ENCODE measurements at regions not wholly inside any gene's neighbourhood (a gene's known extent, or its start where the extent isn't known, plus 50 kb on each side); places are given as distances from the start of the nearest gene placed in this dataset.

- no peak for DNase-seq (ENCODE audit: low read depth in 3 of 3)
Observed at GRCh38 chr10:47077941-47078340, 166.7 kb downstream of the PTPN20 start.

- DNase-seq (ENCODE audit: low read depth in 3 of 3) = no peak
Observed at GRCh38 chr10:47078393-47079203, 167.4 kb downstream of the PTPN20 start.

GRCh38 chr10:47079204-47079580, 168.0 kb downstream of the PTPN20 start:
- no peak for DNase-seq (ENCODE audit: low read depth in 3 of 3)

GRCh38 chr10:47081264-47081663, 170.0 kb downstream of the PTPN20 start:
- no peak for DNase-seq (ENCODE audit: low read depth in 3 of 3)

- DNase-seq (ENCODE audit: low read depth in 3 of 3) = no peak
Observed at GRCh38 chr10:47082055-47082784, 171.0 kb downstream of the PTPN20 start.

GRCh38 chr10:47087667-47088066, 176.4 kb downstream of the PTPN20 start:
- no peak for DNase-seq (ENCODE audit: low read depth in 3 of 3)

GRCh38 chr10:47088656-47089354, 177.6 kb downstream of the PTPN20 start:
- DNase-seq (ENCODE audit: low read depth in 3 of 3) = no peak

GRCh38 chr10:47090042-47090441, 178.8 kb downstream of the PTPN20 start:
- no peak for DNase-seq (ENCODE audit: low read depth in 3 of 3)

GRCh38 chr10:47090903-47091302, 179.7 kb downstream of the PTPN20 start:
- DNase-seq (ENCODE audit: low read depth in 3 of 3) = no peak

GRCh38 chr10:47091421-47091820, 180.2 kb downstream of the PTPN20 start:
- DNase-seq (ENCODE audit: low read depth in 3 of 3) = no peak

GRCh38 chr10:47092376-47092775, 181.1 kb downstream of the PTPN20 start:
- no peak for DNase-seq (ENCODE audit: low read depth in 3 of 3)

- no peak for DNase-seq (ENCODE audit: low read depth in 3 of 3)
Observed at GRCh38 chr10:47092831-47093230, 181.6 kb downstream of the PTPN20 start.

GRCh38 chr10:47094126-47094525, 182.9 kb downstream of the PTPN20 start:
- DNase-seq (ENCODE audit: low read depth in 3 of 3) = no peak

- DNase-seq (ENCODE audit: low read depth in 3 of 3) = no peak
Observed at GRCh38 chr10:47094636-47095035, 183.4 kb downstream of the PTPN20 start.

- DNase-seq (ENCODE audit: low read depth in 3 of 3) = no peak
Observed at GRCh38 chr10:47095211-47095610, 184.0 kb downstream of the PTPN20 start.

- no peak for DNase-seq (ENCODE audit: low read depth in 3 of 3)
Observed at GRCh38 chr10:47095848-47096612, 184.8 kb downstream of the PTPN20 start.

GRCh38 chr10:47098238-47098637, 187.0 kb downstream of the PTPN20 start:
- DNase-seq (ENCODE audit: low read depth in 3 of 3) = no peak

GRCh38 chr10:47098964-47099363, 187.7 kb downstream of the PTPN20 start:
- no peak for DNase-seq (ENCODE audit: low read depth in 3 of 3)

- no peak for DNase-seq (ENCODE audit: low read depth in 3 of 3)
Observed at GRCh38 chr10:47099474-47099873, 188.2 kb downstream of the PTPN20 start.

GRCh38 chr10:47101196-47101595, 190.0 kb downstream of the PTPN20 start:
- no peak for DNase-seq (ENCODE audit: low read depth in 3 of 3)

GRCh38 chr10:47101807-47102206, 190.6 kb downstream of the PTPN20 start:
- no peak for DNase-seq (ENCODE audit: low read depth in 3 of 3)

GRCh38 chr10:47104151-47104605, 192.9 kb downstream of the PTPN20 start:
- no peak for DNase-seq (ENCODE audit: low read depth in 3 of 3)

All from stimulated activated CD4-positive, alpha-beta T cell treated with anti-CD3 and anti-CD28 coated beads, TNF-alpha, amount 100 ng/mL, for 24 hours (primary cell).